Stimulated activated CD8-positive, alpha-beta memory T cell treated with anti-CD3 and anti-CD28 coated beads, Interleukin-4, amount 100 ng/mL, for 4 hours (primary cell): ENCODE measurements at regions not wholly inside any gene's neighbourhood (a gene's known extent, or its start where the extent isn't known, plus 50 kb on each side); places are given as distances from the start of the nearest gene placed in this dataset.

ENCODE experiments used
- DNase-seq, 2 donors: peaks; one replicate each; pipeline ENCODE4 v3.0.0-alpha.2; 2020; ENCODE audit warnings: low read depth in 2 of 2, low spot score in 1 of 2

DNA sequence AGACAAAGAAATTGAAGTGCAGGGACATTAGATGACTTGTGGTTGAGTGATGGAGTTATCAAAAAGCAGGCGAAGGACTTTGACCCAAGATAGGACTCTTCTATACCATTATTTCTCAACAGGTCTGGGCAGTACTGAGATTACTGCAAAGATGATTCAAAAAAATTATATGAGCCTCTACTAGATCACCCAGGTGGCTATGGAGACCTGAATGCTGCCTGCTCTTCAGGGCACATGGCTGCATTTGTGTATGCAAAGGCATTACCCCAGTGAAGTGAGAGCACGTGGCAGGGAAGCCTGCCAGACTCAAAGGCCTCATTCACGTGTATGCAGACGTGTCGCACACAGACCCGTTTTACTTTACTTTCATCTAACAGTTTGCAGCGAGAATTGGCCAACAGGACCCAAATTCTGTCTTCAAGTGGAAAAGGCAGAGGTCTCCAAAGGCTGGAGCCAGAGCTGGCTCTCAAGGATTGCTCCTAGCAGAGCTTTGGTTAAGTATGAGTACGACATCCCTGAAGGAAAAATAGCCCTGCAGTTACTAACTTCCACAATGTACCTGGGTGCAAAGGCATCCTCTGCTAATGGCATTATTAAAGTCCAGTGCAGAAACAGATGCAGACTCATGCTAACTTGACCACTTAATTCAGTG is 113.8 kb upstream of the ARMC2 start:
- no peak for DNase-seq

DNA sequence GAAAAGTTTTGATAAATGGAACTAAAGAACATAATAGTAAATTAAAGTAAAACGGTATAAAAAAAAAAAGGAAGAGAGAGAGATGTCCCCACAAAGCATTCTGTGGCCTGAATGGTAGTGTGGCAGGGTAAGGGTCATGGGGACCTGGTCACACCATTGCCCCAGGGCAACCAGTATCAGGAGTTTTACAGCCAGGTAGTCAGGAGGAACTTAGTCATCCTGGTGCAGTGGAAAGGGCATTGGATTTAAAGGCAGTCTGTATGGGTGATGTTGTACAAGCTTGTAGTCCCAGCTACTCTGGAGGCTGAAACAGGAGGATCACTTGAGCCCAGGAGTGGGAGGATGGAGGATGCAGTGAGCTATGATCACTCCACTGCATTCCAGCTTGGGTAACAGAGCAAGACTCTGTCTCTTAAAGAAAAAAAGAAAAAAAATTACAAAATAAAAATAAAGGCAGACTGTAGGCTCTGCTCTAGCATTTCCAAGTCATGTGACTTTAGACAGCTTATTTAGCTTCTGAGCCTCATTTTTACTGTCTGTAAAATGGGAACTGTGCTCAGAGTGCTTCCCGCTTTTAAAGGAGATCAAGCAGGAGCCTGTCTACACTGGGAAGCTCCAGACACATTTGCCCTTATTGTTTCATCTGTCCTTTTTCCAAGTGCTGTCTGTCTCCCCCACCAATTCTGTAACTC is 112.8 kb upstream of the ARMC2 start:
- no peak for DNase-seq

- no peak for DNase-seq
Measured at GRCh38 chr6:108736002-108736361, 112.2 kb upstream of the ARMC2 start.

DNA sequence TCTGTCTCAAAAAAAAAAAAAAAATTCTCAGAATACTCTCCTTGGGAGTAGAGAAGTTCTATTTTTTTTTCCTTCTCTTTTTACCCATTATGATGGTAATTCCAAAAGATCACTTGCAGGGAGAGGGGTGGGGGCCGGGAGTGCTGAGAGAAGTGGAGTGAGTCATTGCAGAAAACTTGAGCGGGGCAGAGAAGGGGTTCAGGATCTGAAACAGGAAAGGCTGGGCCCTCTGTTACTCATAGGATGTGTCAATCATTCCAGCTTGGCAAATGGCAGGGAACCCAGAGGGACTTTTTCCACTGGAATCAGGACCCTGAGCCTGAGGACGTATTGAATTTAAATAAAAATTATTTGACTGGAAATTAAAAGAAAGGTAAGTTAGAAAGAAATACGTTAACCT is 111.4 kb upstream of the ARMC2 start:
- no peak for DNase-seq

DNA sequence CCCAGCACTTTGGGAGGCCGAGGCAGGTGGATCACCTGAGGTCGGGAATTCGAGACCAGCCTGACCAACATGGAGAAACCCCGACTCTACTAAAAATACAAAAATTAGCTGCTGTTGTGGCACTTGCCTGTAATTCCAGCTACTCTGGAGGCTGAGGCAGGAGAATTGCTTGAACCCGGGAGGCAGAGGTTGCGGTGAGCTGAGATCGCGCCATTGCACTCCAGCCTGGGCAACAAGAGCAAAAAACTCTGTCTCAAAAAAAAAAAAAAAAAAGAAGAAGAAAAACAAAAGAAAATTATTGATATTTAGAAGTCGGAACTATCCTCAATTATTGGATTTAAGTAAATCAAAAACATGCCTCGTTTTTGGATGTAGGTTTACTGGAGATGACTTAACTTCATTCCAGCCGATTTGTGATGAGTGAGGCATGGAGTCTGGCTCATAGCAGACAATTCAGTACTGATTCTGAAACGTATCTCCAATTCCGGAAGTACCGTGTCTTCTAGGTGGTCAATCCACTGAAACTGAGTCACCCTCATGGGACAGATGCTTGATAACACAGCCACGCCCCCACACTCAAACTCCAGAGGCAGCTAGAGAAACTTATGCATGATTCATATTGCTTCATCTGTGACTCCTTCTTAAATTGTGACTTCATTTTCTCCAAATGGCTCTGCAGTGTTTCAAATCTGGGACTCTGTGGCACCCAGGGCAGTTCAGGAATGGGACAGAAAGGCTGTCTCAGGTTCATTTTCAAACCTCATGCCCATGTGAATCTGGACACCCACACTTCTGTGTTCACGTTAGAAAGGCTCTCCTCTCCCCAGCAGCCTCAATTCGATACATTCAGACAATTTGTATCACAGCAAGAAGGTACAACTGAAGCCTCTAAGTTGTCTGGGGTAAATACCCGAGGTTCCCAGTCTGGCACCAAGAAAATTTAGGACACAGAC is 110.4 kb upstream of the ARMC2 start:
- DNase-seq = no peak

- DNase-seq = no peak
Measured at GRCh38 chr6:108738684-108739416, 109.4 kb upstream of the ARMC2 start.

GRCh38 chr6:108739496-108740330 is 108.5 kb upstream of the ARMC2 start:
- no peak for DNase-seq

- DNase-seq = no peak
Measured at GRCh38 chr6:108741331-108741989, 106.8 kb upstream of the ARMC2 start.

- DNase-seq = no peak
Measured at GRCh38 chr6:108742041-108742440, 106.2 kb upstream of the ARMC2 start.

- no peak for DNase-seq
Measured at GRCh38 chr6:108744244-108744972, 103.8 kb upstream of the ARMC2 start.

DNA sequence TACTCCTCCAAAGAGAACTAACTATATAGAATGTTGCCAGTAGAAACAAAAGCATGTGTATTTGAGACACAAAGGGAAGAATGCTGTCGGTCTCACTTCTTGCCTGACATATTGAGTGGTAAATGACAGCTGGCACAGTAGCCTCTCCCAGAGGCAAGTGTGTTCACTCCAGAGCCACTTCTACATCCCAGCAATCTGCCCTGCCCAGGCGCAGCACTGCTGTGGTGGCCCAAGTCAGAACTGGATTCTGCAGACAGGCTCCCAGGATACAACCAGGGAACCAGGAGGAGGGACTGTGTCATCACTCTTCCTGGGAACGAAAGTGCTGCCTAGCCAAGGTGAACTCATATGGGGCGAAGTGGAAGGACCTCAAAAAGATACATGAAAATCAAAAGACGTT is 103.2 kb upstream of the ARMC2 start:
- DNase-seq = no peak

DNA sequence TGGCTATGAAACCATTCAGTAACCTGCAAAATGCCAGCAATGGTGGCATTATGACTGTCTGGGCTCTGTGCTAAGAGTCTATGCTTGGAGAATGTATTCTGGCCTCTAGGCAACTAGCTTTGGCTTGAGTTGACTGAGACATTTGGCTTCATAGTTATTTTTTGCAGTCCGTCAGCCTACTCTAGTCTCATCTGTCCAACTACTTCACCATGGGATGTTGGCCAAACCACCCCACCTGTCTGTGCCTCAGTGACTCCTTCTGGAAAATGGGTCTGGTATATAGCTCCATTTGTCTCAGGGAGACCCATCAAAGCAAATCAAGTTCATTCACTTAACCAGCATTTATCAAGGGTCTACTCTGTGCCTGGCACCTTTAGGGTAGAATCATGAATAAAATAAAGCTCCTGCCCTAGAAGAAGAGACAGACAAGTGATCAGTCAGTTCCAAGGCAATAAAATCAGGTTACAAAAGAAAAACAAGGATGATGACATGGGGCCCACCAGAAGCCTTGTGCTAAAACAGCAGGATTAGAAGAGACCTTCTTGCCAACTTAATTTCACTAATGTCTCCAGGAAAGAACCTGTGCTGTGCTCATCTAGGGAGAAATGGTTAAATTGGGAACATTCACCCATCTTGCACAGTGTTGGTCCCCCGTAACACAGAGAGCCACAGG is 102.4 kb upstream of the ARMC2 start:
- DNase-seq = no peak

DNA sequence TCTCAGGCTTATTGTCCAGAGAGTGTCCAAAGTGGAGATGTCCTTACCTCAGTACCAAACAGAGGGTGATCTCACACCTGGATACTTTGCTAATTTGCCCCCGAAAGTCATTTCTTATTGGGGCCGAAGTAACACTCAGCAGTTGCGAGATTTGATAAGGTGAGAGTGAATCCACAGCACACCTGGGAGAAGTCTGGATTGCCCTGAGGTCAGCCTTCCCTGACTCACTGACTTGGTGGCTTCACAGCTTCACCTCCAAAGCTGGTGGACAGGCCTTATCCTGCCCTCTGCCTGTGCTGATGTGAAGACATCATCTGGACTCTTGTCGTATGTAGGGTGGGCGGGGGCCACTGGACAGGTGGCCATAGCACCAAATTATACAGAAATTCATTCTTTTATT is 101.9 kb upstream of the ARMC2 start:
- no peak for DNase-seq

- no peak for DNase-seq
Measured at GRCh38 chr6:108746836-108747575, 101.2 kb upstream of the ARMC2 start.

- no peak for DNase-seq
Measured at GRCh38 chr6:108748055-108748454, 100.2 kb upstream of the ARMC2 start.

DNA sequence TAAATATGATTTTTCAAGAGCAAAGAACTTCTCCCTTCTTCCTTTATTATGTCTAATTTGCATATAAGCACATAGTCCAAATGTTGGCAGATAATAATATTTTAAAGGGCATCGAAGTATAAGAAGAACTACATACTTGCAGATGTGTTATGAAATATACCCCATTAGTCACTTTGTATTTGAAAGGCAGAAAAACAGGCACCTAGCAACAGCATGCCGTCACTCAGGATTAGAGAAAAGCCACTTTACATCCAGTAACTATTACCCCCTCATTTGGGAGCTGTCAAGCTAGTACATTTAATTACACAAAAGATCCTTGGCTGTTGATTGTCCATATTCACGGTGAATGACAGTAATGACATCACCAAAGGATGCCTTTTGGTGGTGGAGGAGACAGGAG is 99.3 kb upstream of the ARMC2 start:
- no peak for DNase-seq

DNA sequence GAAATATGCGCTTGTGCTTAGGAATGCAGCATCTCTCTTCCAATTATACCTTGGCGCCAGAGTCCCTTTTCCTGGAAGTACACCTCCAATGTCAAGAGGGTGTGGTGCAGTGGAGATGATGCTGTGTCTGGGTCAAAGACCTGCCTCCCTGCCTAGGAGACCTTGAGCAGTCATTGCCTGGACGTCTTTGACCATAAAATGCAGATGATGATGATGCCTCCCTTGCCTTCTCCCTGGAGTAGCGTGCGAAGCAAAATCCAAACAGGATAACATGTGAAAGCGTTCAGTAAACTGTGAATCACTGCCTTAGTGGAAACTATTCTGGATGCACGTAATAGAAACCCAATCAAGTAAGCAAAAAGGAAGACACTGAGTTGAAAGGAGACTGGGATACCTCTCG is 97.4 kb upstream of the ARMC2 start:
- DNase-seq = no peak

- no peak for DNase-seq
Measured at GRCh38 chr6:108751282-108751681, 96.9 kb upstream of the ARMC2 start.
